RWPE1 (cell line): ENCODE measurements at regions not wholly inside any gene's neighbourhood (a gene's known extent, or its start where the extent isn't known, plus 50 kb on each side); places are given as distances from the start of the nearest gene placed in this dataset.
"Not testable (repeated sequence)": the region's sequence is repeated elsewhere in the genome, so short reads cannot be mapped to it uniquely, and the experiment has no call there.

Experiments
- CTCF ChIA-PET: fragments of 350-600 bp; sonication (Branson Sonifier 250); formaldehyde crosslinking; extraction: SDS; loops from one replicate; lab custom pipeline; 2021; lab: Yijun Ruan, JAX
- POLR2A ChIA-PET: fragments of 400-600 bp; formaldehyde crosslinking; extraction: SDS; loops from one replicate; lab custom pipeline; 2020; ENCODE audit warnings: antibody characterized with exemption; ENCODE audit not compliant: low non-redundant PET; lab: Yijun Ruan, JAX
- DNase-seq: peaks from one replicate; pipeline ENCODE4 v3.0.0; 2012; ENCODE audit warnings: low spot score
- H3K27ac ChIP-seq: fragments of 450-650 bp; 2 replicates; pipeline ENCODE4 v1.5.1; 2017
- TF ChIP-seq, protein P1 (sequence below): fragments of 450-650 bp; conservative IDR thresholded peaks from 2 replicates; pipeline ENCODE4 v1.5.1; 2017; ENCODE audit warnings: low read depth, mild to moderate bottlenecking

DNA sequence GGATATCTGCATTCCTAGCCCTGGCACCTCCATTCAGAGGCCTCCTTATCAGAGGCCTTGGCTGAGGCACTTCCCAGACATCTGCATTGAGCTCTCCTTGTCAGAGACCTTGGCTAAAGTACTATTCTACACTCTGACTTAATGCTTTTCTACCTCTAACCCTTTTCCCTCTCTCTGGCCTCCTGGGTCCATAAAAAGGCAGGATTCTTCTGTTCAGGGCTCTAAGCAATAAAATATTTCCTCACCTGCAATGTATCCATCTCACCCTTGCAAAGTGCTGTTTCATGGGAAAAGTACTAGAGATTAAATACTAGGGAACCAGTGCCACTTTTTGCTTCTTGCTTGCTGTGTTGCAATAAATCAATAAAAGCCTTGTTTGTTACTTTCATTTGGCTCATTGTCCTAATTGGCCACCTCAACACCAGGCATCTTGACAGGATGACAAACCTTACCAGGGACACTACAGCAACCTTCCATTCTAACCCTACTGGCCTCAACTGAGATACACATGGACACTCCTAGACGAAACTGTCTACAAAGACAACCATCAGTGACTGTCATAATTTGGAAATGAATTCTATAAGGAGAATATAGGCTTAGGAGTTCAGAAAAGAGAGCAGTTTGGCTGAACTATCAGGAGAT lies 106.5 kb upstream of the SETMAR start:
- CTCF ChIA-PET = no interaction called here
- TF ChIP-seq, protein P1, sequence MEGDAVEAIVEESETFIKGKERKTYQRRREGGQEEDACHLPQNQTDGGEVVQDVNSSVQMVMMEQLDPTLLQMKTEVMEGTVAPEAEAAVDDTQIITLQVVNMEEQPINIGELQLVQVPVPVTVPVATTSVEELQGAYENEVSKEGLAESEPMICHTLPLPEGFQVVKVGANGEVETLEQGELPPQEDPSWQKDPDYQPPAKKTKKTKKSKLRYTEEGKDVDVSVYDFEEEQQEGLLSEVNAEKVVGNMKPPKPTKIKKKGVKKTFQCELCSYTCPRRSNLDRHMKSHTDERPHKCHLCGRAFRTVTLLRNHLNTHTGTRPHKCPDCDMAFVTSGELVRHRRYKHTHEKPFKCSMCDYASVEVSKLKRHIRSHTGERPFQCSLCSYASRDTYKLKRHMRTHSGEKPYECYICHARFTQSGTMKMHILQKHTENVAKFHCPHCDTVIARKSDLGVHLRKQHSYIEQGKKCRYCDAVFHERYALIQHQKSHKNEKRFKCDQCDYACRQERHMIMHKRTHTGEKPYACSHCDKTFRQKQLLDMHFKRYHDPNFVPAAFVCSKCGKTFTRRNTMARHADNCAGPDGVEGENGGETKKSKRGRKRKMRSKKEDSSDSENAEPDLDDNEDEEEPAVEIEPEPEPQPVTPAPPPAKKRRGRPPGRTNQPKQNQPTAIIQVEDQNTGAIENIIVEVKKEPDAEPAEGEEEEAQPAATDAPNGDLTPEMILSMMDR = no peak
- POLR2A ChIA-PET = no interaction called here
- no peak overlapping the region for H3K27ac ChIP-seq
- DNase-seq = no peak

DNA sequence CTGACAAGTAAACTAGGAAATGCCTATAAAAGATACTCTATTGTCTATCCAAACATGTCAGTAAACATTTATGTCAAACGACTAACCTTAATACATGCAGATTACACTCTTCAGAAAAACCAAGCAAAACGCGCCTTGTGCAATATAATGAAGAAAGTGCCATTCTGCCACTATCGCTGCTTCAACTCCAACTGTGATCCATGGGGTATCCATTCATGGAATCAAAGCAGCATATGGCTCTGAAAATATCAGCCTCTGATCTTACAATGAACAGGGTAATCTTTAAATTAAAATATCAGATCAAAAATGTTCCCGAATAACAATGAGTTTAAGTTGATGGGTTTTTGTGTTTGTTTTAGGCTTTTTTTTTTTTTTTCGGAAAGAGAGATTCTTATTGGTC lies 105.5 kb upstream of the SETMAR start:
- ChIA-PET CTCF (no interaction called here), POLR2A (no interaction called here)
- DNase-seq = no peak
- no peak overlapping the region for H3K27ac ChIP-seq
- TF ChIP-seq, protein P1 = no peak

DNA sequence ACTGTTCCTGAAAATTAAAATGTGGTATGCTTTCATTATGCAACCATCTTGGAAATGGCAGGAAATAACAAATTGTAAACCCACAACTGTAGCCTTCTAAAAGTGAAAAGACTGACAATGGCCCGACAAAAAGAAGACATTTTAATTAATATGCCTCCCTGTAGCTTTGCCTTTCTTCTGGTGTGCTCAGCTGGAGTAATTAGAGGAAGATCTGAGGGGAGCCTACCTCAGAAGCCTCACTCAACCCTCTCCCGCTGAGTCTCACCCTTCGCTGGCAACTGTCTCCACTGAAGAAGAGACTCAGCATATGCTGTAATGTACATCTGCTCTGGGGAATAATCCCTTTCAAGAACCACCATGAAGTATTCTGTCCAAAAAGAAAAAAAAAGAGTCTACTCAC lies 104.7 kb upstream of the SETMAR start:
- ChIA-PET POLR2A (no interaction called here), CTCF (no interaction called here)
- TF ChIP-seq, protein P1 = no peak
- H3K27ac ChIP-seq = no peak overlapping the region
- DNase-seq = no peak

DNA sequence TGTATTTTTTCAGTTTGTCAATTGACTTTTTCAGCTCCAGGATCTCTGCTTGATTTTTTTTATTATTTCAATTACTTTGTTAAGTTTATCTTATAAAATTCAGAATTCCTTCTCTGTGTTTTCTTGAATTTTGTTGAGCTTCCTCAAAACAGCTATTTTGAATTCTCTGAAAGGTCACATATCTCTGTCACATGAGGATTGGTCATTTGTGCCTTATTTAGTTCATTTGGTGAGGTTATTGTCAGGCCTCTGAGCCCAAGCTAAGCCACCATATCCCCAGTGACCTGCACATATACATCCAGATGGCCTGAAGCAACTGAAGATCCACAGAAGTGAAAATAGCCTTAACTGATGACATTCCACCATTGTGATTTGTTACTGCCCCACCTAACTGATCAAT lies 98.4 kb upstream of the SETMAR start:
- CTCF ChIA-PET, DNase-seq, H3K27ac ChIP-seq, POLR2A ChIA-PET: not testable (repeated sequence)

DNA sequence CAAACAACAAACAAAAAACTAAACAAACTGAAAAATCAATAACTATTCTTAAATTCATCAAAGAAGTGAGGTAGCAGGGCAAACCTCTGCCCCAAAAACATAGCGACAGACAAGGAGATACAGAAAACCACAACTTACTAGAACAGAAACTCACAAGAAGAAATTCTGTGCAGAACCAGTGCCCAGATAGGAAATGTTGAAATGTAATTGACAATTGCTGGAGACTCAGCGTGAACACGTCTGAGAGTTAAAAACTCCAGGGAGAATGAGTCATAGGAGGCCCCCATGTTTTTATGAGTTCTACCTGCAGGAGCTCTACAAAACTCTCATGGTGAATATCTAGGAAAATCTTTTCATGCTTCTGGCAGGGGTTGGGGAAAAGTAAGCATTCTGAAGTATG lies 95.5 kb upstream of the SETMAR start:
- POLR2A ChIA-PET = no interaction called here
- no peak for DNase-seq
- no peak overlapping the region for H3K27ac ChIP-seq
- CTCF ChIA-PET = no interaction called here
- TF ChIP-seq, protein P1 = no peak

DNA sequence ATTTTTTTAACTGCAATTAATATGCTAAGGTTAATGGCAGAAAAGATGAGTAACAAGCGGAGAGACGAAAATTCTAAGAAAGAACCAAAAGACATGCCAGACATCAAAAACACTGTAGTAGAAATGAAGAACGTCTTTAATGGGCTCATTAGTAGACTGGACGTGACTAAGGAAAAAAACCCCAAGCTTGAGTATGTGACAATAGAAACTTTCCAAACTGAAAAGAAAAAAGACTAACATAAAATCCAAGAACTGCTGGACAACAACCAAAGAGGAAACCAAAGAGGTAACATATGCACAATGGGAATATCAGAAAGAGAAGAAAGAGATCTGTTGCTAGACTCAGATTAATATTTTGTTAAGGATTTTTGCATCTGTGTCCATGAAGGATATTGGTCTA lies 94.6 kb upstream of the SETMAR start:
- TF ChIP-seq, protein P1 = no peak
- POLR2A ChIA-PET = no interaction called here
- no peak overlapping the region for H3K27ac ChIP-seq
- CTCF ChIA-PET = no interaction called here
- DNase-seq = no peak

DNA sequence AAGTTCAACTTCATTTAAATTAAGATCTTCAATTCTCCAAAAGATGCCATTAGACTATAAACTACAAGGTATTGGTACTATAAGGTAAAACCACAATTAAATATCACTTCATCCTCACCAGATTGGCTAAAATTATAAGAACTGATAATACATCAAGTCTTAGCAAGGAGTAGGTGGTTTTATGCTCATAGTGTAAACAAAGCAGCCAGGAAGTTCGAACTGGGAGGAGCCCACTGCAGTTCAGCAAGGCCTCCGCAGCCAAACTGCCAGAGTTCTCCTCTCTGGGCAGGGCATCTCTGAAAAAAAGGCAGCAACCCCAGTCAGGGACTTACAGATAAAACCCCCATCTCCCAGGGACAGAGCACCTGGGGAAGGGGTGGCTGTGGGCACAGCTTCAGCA lies 91.6 kb upstream of the SETMAR start:
- POLR2A ChIA-PET = no interaction called here
- CTCF ChIA-PET = no interaction called here
- no peak overlapping the region for H3K27ac ChIP-seq
- no peak for DNase-seq
- TF ChIP-seq, protein P1 = no peak

DNA sequence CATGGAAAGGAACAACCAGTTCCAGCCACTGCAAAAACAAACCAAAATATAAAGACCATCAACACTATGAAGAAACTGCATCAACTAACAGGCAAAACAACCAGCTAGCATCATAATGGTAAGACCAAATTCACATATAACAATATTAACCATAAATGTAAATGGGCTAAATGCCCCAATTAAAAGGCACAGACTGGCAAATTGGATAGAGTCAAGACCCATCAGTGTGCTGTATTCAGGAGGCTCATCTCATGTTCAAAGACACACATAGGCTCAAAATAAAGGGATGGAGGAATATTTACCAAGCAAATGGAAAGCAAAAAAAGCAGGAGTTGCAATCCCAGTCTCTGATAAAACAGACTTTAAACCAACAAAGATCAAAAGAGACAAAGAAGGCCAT lies 89.7 kb upstream of the SETMAR start:
- not testable (repeated sequence) for H3K27ac ChIP-seq

DNA sequence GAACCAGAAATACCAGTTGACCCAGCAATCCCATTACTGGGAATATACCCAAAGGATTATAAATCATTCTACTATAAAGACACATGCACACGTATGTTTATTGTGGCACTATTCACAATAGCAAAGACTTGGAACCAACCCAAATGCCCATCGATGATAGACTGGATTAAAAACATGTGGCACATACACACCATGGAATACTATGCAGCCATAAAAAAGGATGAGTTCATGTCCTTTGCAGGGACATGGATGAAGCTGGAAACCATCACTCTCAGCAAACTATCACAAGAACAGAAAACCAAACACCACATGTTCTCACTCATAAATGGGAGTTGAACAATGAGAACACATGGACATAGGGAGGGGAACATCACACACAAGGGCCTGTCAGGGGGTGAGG lies 86.2 kb upstream of the SETMAR start:
- H3K27ac ChIP-seq, CTCF ChIA-PET, DNase-seq, POLR2A ChIA-PET: not testable (repeated sequence)

More for the DNA sequence above, 89.7 kb upstream of the SETMAR start:
- DNase-seq, CTCF ChIA-PET, POLR2A ChIA-PET: not testable (repeated sequence)
